GM12891 (cell line): ENCODE measurements at regions not wholly inside any gene's neighbourhood (a gene's known extent, or its start where the extent isn't known, plus 50 kb on each side); places are given as distances from the start of the nearest gene placed in this dataset.

ENCODE experiments used
- DNase-seq: peaks from one replicate; pipeline ENCODE4 v3.0.0; 2011; ENCODE audit warnings: low spot score; ENCODE audit not compliant: insufficient read length
- FAIRE-seq: peaks from 2 replicates; lab custom pipeline; 2011; peaks lifted over from hg19 to GRCh38; lab: Jason Lieb, UNC
- PAX5 ChIP-seq: IDR thresholded peaks from 2 replicates; pipeline ENCODE4 v1.6.1; 2011; ENCODE audit warnings: low read length, moderate library complexity, mild to moderate bottlenecking; ENCODE audit not compliant: insufficient read depth, severe bottlenecking
- POLR2A ChIP-seq: IDR thresholded peaks from 2 replicates; pipeline ENCODE4 v1.6.1; 2011; ENCODE audit warnings: low read depth, low read length, control low read depth
- POLR2AphosphoS5 ChIP-seq: IDR thresholded peaks from 2 replicates; pipeline ENCODE4 v1.6.1; 2011; ENCODE audit warnings: low read depth, low read length, control low read depth
- POU2F2 ChIP-seq: IDR thresholded peaks from 2 replicates; pipeline ENCODE4 v1.6.1; 2011; ENCODE audit warnings: low read depth, mild to moderate bottlenecking, control low read depth, low read length, moderate library complexity
- SPI1 ChIP-seq: IDR thresholded peaks from 2 replicates; pipeline ENCODE4 v1.6.1; 2011; ENCODE audit warnings: low read depth, low read length, control low read depth
- TAF1 ChIP-seq: IDR thresholded peaks from 2 replicates; pipeline ENCODE4 v1.6.1; 2011; ENCODE audit warnings: low read depth, low read length, control low read depth

DNA sequence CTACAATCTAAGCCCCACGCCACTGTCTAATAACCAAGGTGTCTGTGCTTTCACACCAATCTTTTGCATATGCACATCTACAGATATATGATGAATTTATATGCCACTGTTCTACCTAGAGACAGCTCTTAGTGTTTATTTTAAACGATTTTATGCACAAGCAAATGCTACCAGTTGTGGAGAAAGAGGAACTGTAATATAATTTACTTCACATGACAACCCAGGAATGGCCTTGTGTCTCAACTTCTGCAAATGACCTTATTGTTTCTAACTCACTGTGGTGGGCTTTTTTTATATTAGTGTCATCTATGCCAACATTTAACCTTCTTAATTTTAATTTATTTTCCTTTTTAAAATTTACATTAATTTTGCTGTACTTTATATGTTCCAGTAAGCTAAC, 531.1 kb upstream of the TLE4 start:
- no peak for FAIRE-seq
- DNase-seq: no peak
- TF ChIP-seq POU2F2: no peak
- no peak for TF ChIP-seq POLR2AphosphoS5
- no peak for TF ChIP-seq PAX5
- no peak for TF ChIP-seq POLR2A
- TF ChIP-seq TAF1: no peak
- TF ChIP-seq SPI1: no peak

DNA sequence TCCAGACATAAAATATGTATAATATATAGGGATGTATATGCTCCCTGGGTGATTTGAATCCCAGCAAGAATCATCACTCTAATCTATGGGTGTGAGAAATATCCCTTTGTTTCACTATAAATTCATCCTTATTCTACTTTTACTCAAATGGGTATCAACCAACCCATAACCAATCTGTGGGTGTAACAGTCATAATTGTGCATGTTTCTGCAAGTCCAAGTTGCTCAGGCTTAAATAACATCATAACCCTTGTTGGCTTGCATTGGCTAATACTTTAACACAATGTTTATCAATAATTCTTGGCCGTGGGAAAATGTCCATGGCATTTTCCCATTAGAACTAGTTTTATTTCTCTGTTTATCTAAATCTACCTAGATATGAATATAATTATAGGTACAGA, 530.5 kb upstream of the TLE4 start:
- TF ChIP-seq SPI1 (no peak), POLR2AphosphoS5 (no peak), POU2F2 (no peak), POLR2A (no peak), PAX5 (no peak), TAF1 (no peak)
- DNase-seq: no peak
- FAIRE-seq: no peak

DNA sequence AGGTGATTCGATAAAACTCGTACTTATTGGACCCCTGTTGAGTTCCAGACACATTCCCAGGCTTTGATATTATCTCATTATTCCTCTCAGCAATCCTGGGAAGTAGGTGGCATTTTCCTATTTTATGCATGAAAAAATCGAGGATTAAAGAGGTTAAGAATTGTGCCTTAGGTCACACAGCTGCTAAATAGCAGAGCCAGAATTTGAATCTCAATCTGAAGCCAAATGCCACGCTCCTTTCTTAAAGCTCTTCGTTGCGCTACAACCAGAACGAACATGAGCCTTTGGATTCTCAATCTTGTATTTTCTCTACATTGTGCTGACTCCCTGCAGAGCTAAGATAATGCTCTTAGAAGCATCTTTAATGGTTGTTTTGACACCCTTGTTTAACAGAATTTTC, 527.8 kb upstream of the TLE4 start:
- TF ChIP-seq SPI1 (no peak), POLR2AphosphoS5 (no peak), PAX5 (no peak), POU2F2 (no peak), POLR2A (no peak), TAF1 (no peak)
- no peak for FAIRE-seq
- DNase-seq: no peak

DNA sequence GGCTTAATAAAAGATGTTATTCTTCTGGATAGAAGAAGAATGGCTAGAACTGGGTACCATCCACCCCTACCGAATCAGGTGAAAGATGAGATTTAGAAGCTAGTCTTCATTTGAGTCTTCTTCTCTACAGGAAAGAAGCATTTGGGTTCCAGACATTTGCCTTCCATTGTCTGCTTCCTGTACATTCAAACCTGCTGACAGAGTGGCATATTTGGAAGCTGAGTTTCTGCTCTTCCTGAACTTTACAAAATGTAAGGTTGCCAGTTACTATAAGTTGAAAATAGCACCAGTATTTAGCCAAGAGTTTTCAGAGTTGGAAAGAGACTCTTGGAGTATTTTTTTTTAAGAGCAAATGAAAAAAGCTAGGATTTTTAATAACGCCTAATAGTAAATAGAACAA, 525.4 kb upstream of the TLE4 start:
- TF ChIP-seq PAX5: no peak
- DNase-seq (no peak), FAIRE-seq (no peak)

DNA sequence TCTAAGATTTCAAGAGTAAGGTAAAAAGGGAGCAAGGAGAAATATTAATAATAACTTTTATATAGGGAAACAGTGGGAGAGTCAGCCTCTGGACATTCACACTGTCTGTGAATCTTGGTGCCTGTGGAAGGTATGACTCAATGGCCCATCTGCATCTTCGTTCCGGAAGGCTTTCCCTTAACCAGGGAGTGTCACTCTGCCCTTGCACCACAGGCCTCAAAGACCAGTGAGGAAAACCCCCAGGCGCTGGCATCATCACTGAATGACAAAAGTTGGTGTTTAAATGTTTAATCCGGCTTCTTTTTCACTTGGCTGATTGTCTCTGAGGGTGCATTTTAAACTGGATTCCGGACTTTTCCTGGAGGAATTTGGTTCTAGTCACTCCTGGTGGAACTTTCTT, 522.4 kb upstream of the TLE4 start:
- DNase-seq (no peak), FAIRE-seq (no peak)
- TF ChIP-seq POLR2AphosphoS5 (no peak), PAX5 (no peak), TAF1 (no peak), POU2F2 (no peak), SPI1 (no peak), POLR2A (no peak)

DNA sequence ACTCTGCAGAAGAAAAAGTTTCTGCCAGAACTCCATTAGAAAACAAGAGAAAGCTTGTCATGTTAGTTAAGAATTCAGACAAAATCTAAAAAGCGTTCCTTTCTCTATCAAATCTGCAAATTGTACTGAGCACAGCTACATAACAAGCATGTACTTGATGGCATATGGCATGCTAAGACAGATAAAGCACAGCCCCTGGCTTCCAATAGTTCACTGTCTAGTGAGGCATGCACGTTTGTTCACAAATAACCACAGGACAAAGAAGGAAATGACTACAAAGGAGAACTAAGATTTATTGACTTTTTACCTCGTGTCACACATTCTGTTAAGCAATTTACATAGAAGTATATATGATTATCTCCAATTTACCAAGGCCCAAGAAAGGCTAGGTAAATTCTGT, 518.2 kb upstream of the TLE4 start:
- TF ChIP-seq PAX5 (no peak), SPI1 (no peak), POLR2AphosphoS5 (no peak), POU2F2 (no peak), TAF1 (no peak), POLR2A (no peak)
- no peak for FAIRE-seq
- no peak for DNase-seq

DNA sequence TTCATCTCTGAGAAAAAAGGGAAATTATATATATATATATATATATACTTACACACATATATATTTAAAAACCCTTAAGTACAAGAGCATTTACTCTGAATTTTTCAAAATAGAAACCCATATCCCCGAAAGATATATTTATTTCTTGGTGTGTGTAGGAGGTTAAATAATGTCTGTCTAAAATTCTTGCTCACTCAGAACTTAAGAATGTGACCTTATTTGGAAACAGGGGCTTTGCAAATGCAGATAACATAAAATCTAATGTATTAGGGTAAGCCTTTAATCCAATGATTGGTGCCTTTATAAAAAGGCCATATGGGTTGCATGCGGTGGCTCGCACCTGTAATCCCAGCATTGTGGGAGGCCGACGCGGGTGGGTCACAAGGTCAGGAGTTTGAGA, 517.3 kb upstream of the TLE4 start:
- no peak for DNase-seq
- FAIRE-seq: no peak

DNA sequence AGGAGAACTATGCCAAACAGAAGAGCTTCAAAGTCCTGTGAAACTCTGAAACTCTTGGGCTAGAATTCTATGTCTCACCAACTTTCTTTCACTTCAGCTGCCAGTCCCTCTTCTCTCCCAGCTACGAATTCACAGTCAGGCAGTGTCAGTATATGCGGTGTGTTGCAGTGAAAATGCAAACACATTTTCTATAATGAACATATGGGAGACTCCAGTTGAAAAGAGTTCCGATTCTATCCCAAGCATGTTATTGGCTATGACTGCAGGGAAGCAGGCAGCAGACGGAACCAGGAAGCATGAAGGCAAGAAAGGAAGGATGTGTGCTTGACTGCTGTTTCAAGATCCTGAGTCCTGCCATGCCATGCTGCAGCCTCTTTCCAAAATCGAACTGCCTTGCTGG, 515.7 kb upstream of the TLE4 start:
- DNase-seq: no peak
- FAIRE-seq: no peak
- TF ChIP-seq POLR2A (no peak), SPI1 (no peak), TAF1 (no peak), PAX5 (no peak), POLR2AphosphoS5 (no peak), POU2F2 (no peak)

More for the DNA sequence above, 517.3 kb upstream of the TLE4 start:
- TF ChIP-seq PAX5 (no peak), POU2F2 (no peak), SPI1 (no peak), TAF1 (no peak), POLR2AphosphoS5 (no peak), POLR2A (no peak)

DNA sequence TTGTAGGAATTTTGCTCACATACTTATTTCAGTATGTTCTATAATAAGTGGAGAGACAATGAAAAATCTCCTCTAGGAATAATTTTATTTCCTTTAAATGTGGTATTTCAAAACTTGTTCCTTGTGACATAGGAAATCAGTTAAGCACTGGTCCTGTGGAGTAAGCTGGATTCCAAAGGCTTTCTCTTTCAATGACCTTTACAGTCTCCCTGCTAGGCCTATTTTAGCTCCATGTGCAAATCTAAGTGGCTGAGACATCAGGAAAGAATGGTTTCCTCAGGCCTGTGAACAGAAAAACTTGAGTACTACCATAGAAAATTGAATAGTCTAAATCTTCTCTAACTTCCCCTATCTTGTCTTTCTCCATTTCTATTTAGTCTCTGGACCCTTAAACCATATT, 514.2 kb upstream of the TLE4 start:
- FAIRE-seq (no peak), DNase-seq (no peak)
- TF ChIP-seq SPI1 (no peak), POLR2AphosphoS5 (no peak), POU2F2 (no peak), POLR2A (no peak), PAX5 (no peak), TAF1 (no peak)

DNA sequence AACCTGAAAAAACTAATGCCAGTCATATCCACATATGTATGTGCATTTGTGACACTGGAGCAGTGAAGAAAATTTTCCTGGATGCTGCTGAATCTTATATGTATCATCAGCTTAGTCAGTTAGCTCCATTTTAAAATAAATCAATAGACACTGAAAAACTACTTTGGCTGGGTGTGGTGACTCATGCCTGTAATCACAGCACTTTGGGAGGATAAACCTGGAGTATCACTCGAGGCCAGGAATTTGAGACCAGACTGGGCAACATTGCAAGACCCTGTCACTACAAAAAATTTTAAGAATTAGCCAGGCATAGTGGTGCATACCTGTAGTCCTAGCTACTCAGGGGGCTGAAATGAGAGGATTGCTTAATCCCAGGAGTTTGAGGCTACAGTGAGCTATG, 511.0 kb upstream of the TLE4 start:
- TF ChIP-seq POLR2A (no peak), POU2F2 (no peak), TAF1 (no peak), POLR2AphosphoS5 (no peak), SPI1 (no peak)
- DNase-seq (no peak), FAIRE-seq (no peak)

DNA sequence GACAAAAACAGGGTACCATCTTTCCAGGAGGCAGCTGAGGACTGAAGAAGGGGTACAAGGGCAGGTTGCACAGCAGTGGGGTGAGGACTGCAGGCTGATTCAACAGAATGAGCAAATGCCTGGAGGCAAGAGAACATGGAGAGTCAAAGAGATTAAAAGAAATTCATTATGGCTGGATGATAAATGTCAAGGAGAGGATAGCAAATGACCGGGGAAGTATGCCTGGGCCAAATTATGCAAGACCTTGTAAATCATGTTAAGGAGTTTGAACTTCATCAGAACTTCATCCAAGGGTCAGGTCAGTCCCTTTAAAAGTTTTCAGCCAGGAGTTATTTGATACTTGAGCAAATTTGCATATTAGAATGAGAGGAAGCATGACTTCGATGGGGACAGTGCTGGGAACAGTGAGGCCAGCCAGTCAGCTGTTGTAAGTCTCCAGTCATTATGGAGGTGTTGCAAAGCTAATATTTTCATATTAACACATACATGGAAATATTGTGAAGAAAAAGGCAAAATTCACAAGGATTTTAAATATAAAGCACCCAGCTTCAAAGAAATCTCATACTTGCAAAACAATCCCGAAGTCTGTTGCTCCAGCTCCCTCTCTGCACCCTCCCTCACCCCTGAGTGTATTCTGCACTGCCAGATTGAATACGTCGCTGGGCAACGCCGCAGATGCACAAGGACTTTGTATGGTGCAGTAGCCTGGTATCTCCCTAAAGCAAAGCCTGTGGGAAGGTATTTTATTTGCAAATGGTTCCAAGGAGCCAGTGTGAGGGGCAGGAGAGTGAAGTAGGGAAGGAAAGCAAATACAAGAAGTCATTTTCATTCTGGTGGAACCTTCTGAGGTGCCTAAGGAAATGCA, 509.8 kb upstream of the TLE4 start:
- FAIRE-seq (no peak), DNase-seq (no peak)
- TF ChIP-seq POLR2AphosphoS5 (no peak), SPI1 (no peak), PAX5 (no peak), TAF1 (no peak), POLR2A (no peak), POU2F2 (no peak)
